PFSK-1 (cell line): ENCODE measurements at regions not wholly inside any gene's neighbourhood (a gene's known extent, or its start where the extent isn't known, plus 50 kb on each side); places are given as distances from the start of the nearest gene placed in this dataset.

Experiments used
- POLR2AphosphoS5 ChIP-seq: IDR thresholded peaks from 2 replicates; pipeline ENCODE4 v1.6.1; 2012; ENCODE audit warnings: low read depth, mild to moderate bottlenecking, control low read depth, low read length, moderate library complexity
- TAF1 ChIP-seq: IDR thresholded peaks from 2 replicates; pipeline ENCODE4 v1.6.1; 2012; ENCODE audit warnings: low read length, control low read depth, borderline replicate concordance; ENCODE audit not compliant: insufficient read depth

GRCh38 chr6:104600639-104600931 lies 259.1 kb downstream of the HACE1 start:
- TF ChIP-seq TAF1 (no peak), POLR2AphosphoS5 (no peak)
